ENCODE measurements at regions not wholly inside any gene's neighbourhood (a gene's known extent, or its start where the extent isn't known, plus 50 kb on each side); places are given as distances from the start of the nearest gene placed in this dataset.
"Not testable (repeated sequence)": the region's sequence is repeated elsewhere in the genome, so short reads cannot be mapped to it uniquely, and the experiment has no call there.

DNA sequence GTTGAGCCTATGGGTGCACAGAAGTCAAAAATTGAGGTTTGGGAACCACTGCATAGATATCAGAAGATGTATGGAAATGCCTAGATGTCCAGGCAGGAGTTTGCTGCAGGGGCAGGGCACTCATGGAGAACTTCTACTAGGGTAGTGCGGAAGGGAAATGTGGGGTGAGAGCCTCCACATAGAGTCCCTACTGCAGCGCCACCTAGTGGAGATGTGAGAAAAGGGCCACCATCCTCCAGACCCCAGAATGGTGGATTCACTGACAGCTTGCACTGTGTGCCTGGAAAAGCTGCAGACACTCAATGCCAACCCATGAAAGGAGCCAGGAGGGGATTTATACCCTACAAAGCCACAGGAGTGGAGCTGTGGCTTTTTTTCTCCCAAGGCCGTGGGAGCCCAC lies 133.7 kb downstream of the DEFB131A start:
- H3K36me3 ChIP-seq (ENCODE audit: control insufficient read depth in 2 of 4, insufficient read depth in 4 of 4, low read length in 3 of 4); H3K79me1 ChIP-seq (ENCODE audit: low read depth, low read length); H4K8ac ChIP-seq (ENCODE audit: extremely low read depth, insufficient read depth, low read length); H3K27ac ChIP-seq (ENCODE audit: low read depth, low read length); H2BK12ac ChIP-seq (ENCODE audit: low read depth, low read length); FAIRE-seq; POLR2A ChIA-PET (ENCODE audit: partially characterized antibody); H4K5ac ChIP-seq (ENCODE audit: insufficient read length, low read depth, low read length); H3K27me3 ChIP-seq (replicated peaks in 1 of 4; ENCODE audit: control insufficient read depth in 3 of 4, extremely low read depth in 1 of 4, insufficient read depth in 3 of 4, low read length in 3 of 4); H2BK120ac ChIP-seq (replicated peaks; ENCODE audit: low read depth, low read length); H2AK5ac ChIP-seq (ENCODE audit: low read depth, low read length); H3K79me2 ChIP-seq (ENCODE audit: control insufficient read depth in 1 of 2, insufficient read depth in 2 of 2, low read length in 2 of 2); H3K56ac ChIP-seq (replicated peaks; ENCODE audit: insufficient read length, low read depth, low read length); H2BK5ac ChIP-seq (ENCODE audit: low read depth, low read length); H3K14ac ChIP-seq (ENCODE audit: insufficient read length); H2BK20ac ChIP-seq (ENCODE audit: low read length); H3K23ac ChIP-seq (ENCODE audit: insufficient read length); H3K4me1 ChIP-seq (replicated peaks in 1 of 4; ENCODE audit: control insufficient read depth in 3 of 4, insufficient read depth in 4 of 4, low read length in 3 of 4); H3K4ac ChIP-seq (replicated peaks; ENCODE audit: insufficient read length, low read depth, low read length); H3K4me3 ChIP-seq (ENCODE audit: extremely low read depth in 1 of 4, insufficient read depth in 2 of 4, low read depth in 3 of 4, low read length in 4 of 4); H3K4me2 ChIP-seq (ENCODE audit: insufficient read depth in 1 of 2, low read depth in 2 of 2, low read length in 2 of 2); H3K18ac ChIP-seq (ENCODE audit: extremely low read depth, low read length); H4K20me1 ChIP-seq (replicated peaks in 1 of 2; ENCODE audit: control insufficient read depth in 1 of 2, insufficient read depth in 2 of 2, low read length in 2 of 2); H3K23me2 ChIP-seq (ENCODE audit: low read depth, low read length); H2AFZ ChIP-seq (ENCODE audit: low read length); H2BK15ac ChIP-seq (ENCODE audit: low read length); H3K9ac ChIP-seq (replicated peaks in 1 of 4; ENCODE audit: extremely low read depth in 1 of 4, low read depth in 3 of 4, low read length in 3 of 4); H3K9me3 ChIP-seq (ENCODE audit: insufficient read depth in 2 of 2, low read depth in 1 of 2, low read length in 1 of 2); H4K91ac ChIP-seq (replicated peaks; ENCODE audit: insufficient read length, low read length): not testable (repeated sequence)
- WGBS, 2 experiments (ENCODE audit: extremely low coverage in 1 of 2, insufficient coverage in 1 of 2, insufficient read length in 1 of 2, insufficient replicate concordance in 2 of 2, low coverage in 1 of 2, low lambda C conversion rate in 2 of 2, missing lambda C conversion rate in 1 of 2) = 32% methylated on average over 3 of the region's 3 CpGs; no CpG with 5 or more reads in 1 of the 2 experiments
- peak in 1 of 2 experiments; percentile 79 for DNase-seq (ENCODE audit: low read depth in 1 of 2, low spot score in 2 of 2)
- CTCF ChIA-PET (ENCODE audit: partially characterized antibody) = interaction anchor here (1.0 to 1.3 kb wide), 4 partner anchors 10 to 45 kb away, joined by 4 to 6 read pairs (median 5); no protein-coding TSS in a partner anchor
- TF ChIP-seq RAD21 (IDR thresholded peaks at IDR 0.05 in 1 of 2, conservative IDR thresholded peaks at IDR 0.05 in 1 of 2; ENCODE audit: low read depth in 2 of 2, low read length in 2 of 2) = peak; percentile 34 to 39
- TF ChIP-seq, protein P1, sequence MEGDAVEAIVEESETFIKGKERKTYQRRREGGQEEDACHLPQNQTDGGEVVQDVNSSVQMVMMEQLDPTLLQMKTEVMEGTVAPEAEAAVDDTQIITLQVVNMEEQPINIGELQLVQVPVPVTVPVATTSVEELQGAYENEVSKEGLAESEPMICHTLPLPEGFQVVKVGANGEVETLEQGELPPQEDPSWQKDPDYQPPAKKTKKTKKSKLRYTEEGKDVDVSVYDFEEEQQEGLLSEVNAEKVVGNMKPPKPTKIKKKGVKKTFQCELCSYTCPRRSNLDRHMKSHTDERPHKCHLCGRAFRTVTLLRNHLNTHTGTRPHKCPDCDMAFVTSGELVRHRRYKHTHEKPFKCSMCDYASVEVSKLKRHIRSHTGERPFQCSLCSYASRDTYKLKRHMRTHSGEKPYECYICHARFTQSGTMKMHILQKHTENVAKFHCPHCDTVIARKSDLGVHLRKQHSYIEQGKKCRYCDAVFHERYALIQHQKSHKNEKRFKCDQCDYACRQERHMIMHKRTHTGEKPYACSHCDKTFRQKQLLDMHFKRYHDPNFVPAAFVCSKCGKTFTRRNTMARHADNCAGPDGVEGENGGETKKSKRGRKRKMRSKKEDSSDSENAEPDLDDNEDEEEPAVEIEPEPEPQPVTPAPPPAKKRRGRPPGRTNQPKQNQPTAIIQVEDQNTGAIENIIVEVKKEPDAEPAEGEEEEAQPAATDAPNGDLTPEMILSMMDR (IDR thresholded peaks at IDR 0.05; ENCODE audit: control extremely low read depth in 1 of 3, insufficient read depth in 1 of 3, low read depth in 1 of 3, low read length in 3 of 3) = peak; percentile 36 to 59 (median 51)

All from H1 (cell line).